K562 (cell line): ENCODE measurements at regions not wholly inside any gene's neighbourhood (a gene's known extent, or its start where the extent isn't known, plus 50 kb on each side); places are given as distances from the start of the nearest gene placed in this dataset.
A peak's percentile ranks its signal among the peaks of the same experiment; 100 is the strongest.

Source experiments
- ATAC-seq: fragments of 200-7000 bp; cut with Tn5 transposase; 3 replicates; pipeline ENCODE4 v1.9.1; 2020; ENCODE audit warnings: moderate library complexity
- BruUV-seq: library from RNA; stranded (reverse); fragments of 400-500 nt; replicated peaks from 2 replicates; lab custom pipeline; 2021; lab: Mats Ljungman, UMichigan
- CTCF ChIA-PET: fragments of 300-600 bp; formaldehyde crosslinking; extraction: SDS; loops from one replicate; lab custom pipeline; 2021; ENCODE audit warnings: low intra/inter-chr PET ratio; lab: Yijun Ruan, JAX
- POLR2A ChIA-PET: fragments of 300-600, 350-650 bp; sonication (Branson Sonifier 250); formaldehyde crosslinking; extraction: SDS; loops from one replicate; lab custom pipeline; 2021; ENCODE audit warnings: antibody characterized with exemption, inconsistent platforms; lab: Yijun Ruan, JAX
- DNase-seq, 4 experiments: peaks; one replicate each; pipeline versions ENCODE4 v3.0.0 to v3.0.0-alpha.2; 2011 to 2018; ENCODE audit warnings: low spot score in 3 of 4, mixed read lengths in 3 of 4; ENCODE audit errors: extremely low read depth in 1 of 4
- FAIRE-seq: peaks from 2 replicates; lab custom pipeline; 2011; peaks lifted over from hg19 to GRCh38; lab: Jason Lieb, UNC
- H2AFZ ChIP-seq: 2 replicates; pipeline ENCODE4 v1.6.0; 2011; ENCODE audit warnings: low read depth, low read length, control low read depth, inconsistent platforms
- H3K27ac ChIP-seq: fragments of 200-600 bp; 3 replicates; pipeline ENCODE4 v1.8.0; 2011; ENCODE audit warnings: low read depth, mild to moderate bottlenecking, control low read depth, inconsistent platforms, low read length, moderate library complexity, mixed read lengths; ENCODE audit errors: extremely low read depth
- H3K27me3 ChIP-seq, 2 experiments: fragments of 300-600 bp in 1 of 2; 2 replicates in 1 of 2; 3 replicates in 1 of 2; pipeline versions ENCODE4 v1.6.0 to v1.8.0; 2011; ENCODE audit warnings: inconsistent platforms in 2 of 2, low read length in 2 of 2, mild to moderate bottlenecking in 1 of 2, mixed read lengths in 1 of 2, moderate library complexity in 1 of 2; ENCODE audit not compliant: control insufficient read depth in 2 of 2, insufficient read depth in 2 of 2
- H3K36me3 ChIP-seq: fragments of 300-600 bp; 3 replicates; pipeline ENCODE4 v1.8.0; 2011; ENCODE audit warnings: mild to moderate bottlenecking, low read length, inconsistent platforms; ENCODE audit not compliant: control insufficient read depth, insufficient read depth
- H3K4me1 ChIP-seq, 2 experiments: fragments of 200-600 bp in 1 of 2; replicated peaks in 1 of 2; 2 replicates in 1 of 2; 3 replicates in 1 of 2; pipeline versions ENCODE4 v1.5.1 to v1.8.0; 2011; ENCODE audit warnings: inconsistent platforms in 2 of 2, low read length in 2 of 2, mild to moderate bottlenecking in 1 of 2, mixed read lengths in 1 of 2, moderate library complexity in 1 of 2; ENCODE audit not compliant: control insufficient read depth in 2 of 2, insufficient read depth in 2 of 2
- H3K4me2 ChIP-seq: 2 replicates; pipeline ENCODE4 v1.6.1; 2011; ENCODE audit warnings: low read length, control low read depth, inconsistent platforms, mixed read lengths; ENCODE audit not compliant: insufficient read depth
- H3K4me3 ChIP-seq: fragments of 200-600 bp; sonication (generic), shearing (Covaris generic); 2 replicates; pipeline ENCODE4 v1.5.1; 2016; ENCODE audit warnings: control low read depth, inconsistent platforms
- H3K79me2 ChIP-seq: fragments of 200-600 bp; 3 replicates; pipeline ENCODE4 v1.8.0; 2011; ENCODE audit warnings: low read length, inconsistent platforms; ENCODE audit not compliant: control insufficient read depth, insufficient read depth
- H3K9ac ChIP-seq, 2 experiments: 2 replicates each; pipeline versions ENCODE4 v1.6.0 to v1.6.1; 2011; ENCODE audit warnings: low read depth in 2 of 2, low read length in 2 of 2, control low read depth in 1 of 2, inconsistent platforms in 1 of 2, mild to moderate bottlenecking in 1 of 2, mixed read lengths in 1 of 2; ENCODE audit not compliant: insufficient read depth in 1 of 2
- H3K9me1 ChIP-seq: one replicate; pipeline ENCODE4 v1.6.0; 2011; ENCODE audit warnings: inconsistent platforms, mild to moderate bottlenecking, low read length, moderate library complexity; ENCODE audit not compliant: control insufficient read depth, insufficient read depth
- H3K9me3 ChIP-seq: replicated peaks from 2 replicates; pipeline ENCODE4 v1.5.1; 2011; ENCODE audit warnings: low read depth, low read length, inconsistent platforms; ENCODE audit not compliant: control insufficient read depth, insufficient read depth
- H4K20me1 ChIP-seq: replicated peaks from 2 replicates; pipeline ENCODE4 v1.6.1; 2011; ENCODE audit warnings: low read length, inconsistent platforms, mixed read lengths; ENCODE audit not compliant: control insufficient read depth, insufficient read depth
- CEBPB ChIP-seq: fragments of 450-650 bp; IDR thresholded peaks from 2 replicates; pipeline ENCODE4 v1.6.1; 2016; ENCODE audit warnings: missing genetic modification characterization, missing compliant biosample characterization
- CEBPG ChIP-seq, 3 experiments: fragments of 200-800 bp in 1 of 3; sonication (Bioruptor generic) in 1 of 3; sonication (generic) in 1 of 3; formaldehyde crosslinking in 1 of 3; IDR thresholded peaks in 2 of 3; conservative IDR thresholded peaks in 1 of 3; 2 replicates each; pipeline versions ENCODE4 v1.6.1 to v1.8.0; 2016 to 2022; ENCODE audit warnings: missing compliant biosample characterization in 2 of 3, missing genetic modification characterization in 2 of 3, mild to moderate bottlenecking in 1 of 3, missing genetic modification reagents in 1 of 3
- HDAC8 ChIP-seq: fragments of 450-650 bp; IDR thresholded peaks from 2 replicates; pipeline ENCODE4 v1.6.1; 2016; ENCODE audit warnings: mild to moderate bottlenecking, missing genetic modification characterization, moderate library complexity, missing compliant biosample characterization
- RBM14 ChIP-seq: fragments of 200-400 bp; formaldehyde crosslinking; IDR thresholded peaks from 2 replicates; pipeline ENCODE4 v1.6.1; 2018; ENCODE audit warnings: low read depth, mild to moderate bottlenecking, low read length, moderate library complexity, borderline replicate concordance; ENCODE audit not compliant: insufficient read depth
- ZKSCAN1 ChIP-seq: fragments of 150-350 bp; IDR thresholded peaks from 2 replicates; pipeline ENCODE4 v1.6.1; 2016; ENCODE audit warnings: low read depth, low read length
- WGBS: fragments of 100-300 bp; shearing (Covaris generic); methylation state at CpG from one replicate; pipeline ENCODE4 v1.1.6; 2016; ENCODE audit warnings: low coverage, mixed read lengths; ENCODE audit not compliant: insufficient coverage; ENCODE audit errors: missing lambda C conversion rate; 5-methylcytosine and 5-hydroxymethylcytosine counted together
- in situ Hi-C: fragments of 300-500 bp; cut with MboI; formaldehyde crosslinking; loops from 4 replicates; pipeline ENCODE4 v1.15.0; 2018; ENCODE audit warnings: inconsistent platforms, mixed read lengths
- intact Hi-C: fragments of 100-400 bp; cut with micrococcal nuclease; formaldehyde crosslinking; loops from 2 replicates; pipeline ENCODE4 v1.14.2; 2022

- ChIA-PET CTCF (no interaction called here), POLR2A (interaction anchor here (1.2 kb wide), 1 partner anchor 197 kb away, joined by 4 read pairs; no protein-coding TSS in a partner anchor)
- TF ChIP-seq RBM14 (no peak), CEBPG (CRISPR knock-in tag; IDR thresholded peaks at IDR 0.05) (no peak), CEBPG (tag; conservative IDR thresholded peaks at IDR 0.05 in 1 of 2, IDR thresholded peaks at IDR 0.05 in 1 of 2) (peak in 1 of 2 experiments; percentile 69; a peak in 2 of 4 replicates), CEBPB (tag) (peak; percentile 43; the same call in 1 of the 2 replicates)
- Histone ChIP-seq H3K36me3 (no peaks in the 10 kb centered on the region), H3K4me1 (peaks cover 14 to 33% of the 10 kb centered on the region in 2 experiments), H3K4me3 (no peak overlapping the region), H3K9ac (no peak overlapping the region), H4K20me1 (no peaks in the 10 kb centered on the region), H3K9me1 (no peaks in the 10 kb centered on the region), H3K79me2 (no peaks in the 10 kb centered on the region), H3K27me3 (no peaks in the 10 kb centered on the region), H2AFZ (no peak overlapping the region), H3K9me3 (no peaks in the 10 kb centered on the region), H3K4me2 (no peak overlapping the region), H3K27ac (no peak overlapping the region)
- ATAC-seq (no peak), DNase-seq (no peak), FAIRE-seq (no peak)
- in situ Hi-C loops, result no loop called here
- intact Hi-C loops, result no loop called here
- no TSS peak for BruUV-seq
- 32% methylated on average over 2 of the region's 2 CpGs for WGBS
Measured at GRCh38 chr17:55572599-55572998, 61.3 kb upstream of the SMIM36 start.

- FAIRE-seq (no peak), DNase-seq (no peak), ATAC-seq (no peak)
- Histone ChIP-seq H3K4me1 (peaks cover 13 to 36% of the 10 kb centered on the region in 2 experiments), H3K9ac (no peak overlapping the region), H3K9me3 (no peaks in the 10 kb centered on the region), H3K27ac (no peak overlapping the region), H3K4me2 (no peak overlapping the region), H3K4me3 (no peak overlapping the region), H2AFZ (no peak overlapping the region), H3K79me2 (no peaks in the 10 kb centered on the region), H3K9me1 (no peaks in the 10 kb centered on the region), H3K27me3 (no peaks in the 10 kb centered on the region), H3K36me3 (no peaks in the 10 kb centered on the region), H4K20me1 (no peaks in the 10 kb centered on the region)
- intact Hi-C loops, result no loop called here
- in situ Hi-C loops, result no loop called here
- BruUV-seq, result no TSS peak
- ChIA-PET POLR2A (no interaction called here), CTCF (no interaction called here)
- 96% methylated on average over 4 of the region's 4 CpGs for WGBS
- no peak for TF ChIP-seq HDAC8 (tag)
- TF ChIP-seq ZKSCAN1, result no peak
Measured at GRCh38 chr17:55572139-55572538, 60.9 kb upstream of the SMIM36 start.
